ENCODE measurements at regions not wholly inside any gene's neighbourhood (a gene's known extent, or its start where the extent isn't known, plus 50 kb on each side); places are given as distances from the start of the nearest gene placed in this dataset.

DNA sequence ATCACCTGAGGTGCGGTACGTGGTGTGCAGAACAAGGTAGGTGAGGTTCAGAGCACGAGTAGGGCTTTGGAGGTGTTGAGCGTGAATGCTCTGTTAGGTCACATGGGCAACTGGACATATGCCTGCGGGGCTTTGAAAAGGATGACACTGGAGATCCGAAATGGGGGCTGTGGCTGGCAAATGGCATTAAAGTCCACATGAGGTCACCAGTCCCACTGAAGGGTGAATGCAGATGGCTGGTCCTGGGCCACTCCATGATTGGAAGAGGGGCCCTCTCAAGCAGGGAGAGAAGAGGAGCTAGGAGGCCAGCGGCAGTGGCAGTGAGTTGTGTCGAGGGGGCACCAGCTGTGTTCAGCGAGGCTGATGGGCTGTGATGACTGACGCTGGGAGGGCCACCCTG, 254.9 kb upstream of the SHH start:
- TF ChIP-seq, protein P1, sequence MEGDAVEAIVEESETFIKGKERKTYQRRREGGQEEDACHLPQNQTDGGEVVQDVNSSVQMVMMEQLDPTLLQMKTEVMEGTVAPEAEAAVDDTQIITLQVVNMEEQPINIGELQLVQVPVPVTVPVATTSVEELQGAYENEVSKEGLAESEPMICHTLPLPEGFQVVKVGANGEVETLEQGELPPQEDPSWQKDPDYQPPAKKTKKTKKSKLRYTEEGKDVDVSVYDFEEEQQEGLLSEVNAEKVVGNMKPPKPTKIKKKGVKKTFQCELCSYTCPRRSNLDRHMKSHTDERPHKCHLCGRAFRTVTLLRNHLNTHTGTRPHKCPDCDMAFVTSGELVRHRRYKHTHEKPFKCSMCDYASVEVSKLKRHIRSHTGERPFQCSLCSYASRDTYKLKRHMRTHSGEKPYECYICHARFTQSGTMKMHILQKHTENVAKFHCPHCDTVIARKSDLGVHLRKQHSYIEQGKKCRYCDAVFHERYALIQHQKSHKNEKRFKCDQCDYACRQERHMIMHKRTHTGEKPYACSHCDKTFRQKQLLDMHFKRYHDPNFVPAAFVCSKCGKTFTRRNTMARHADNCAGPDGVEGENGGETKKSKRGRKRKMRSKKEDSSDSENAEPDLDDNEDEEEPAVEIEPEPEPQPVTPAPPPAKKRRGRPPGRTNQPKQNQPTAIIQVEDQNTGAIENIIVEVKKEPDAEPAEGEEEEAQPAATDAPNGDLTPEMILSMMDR (IDR thresholded peaks at IDR 0.05; ENCODE audit: low read depth, low read length, missing control alignments): no peak
- H3K4me3 ChIP-seq (ENCODE audit: low read depth, low read length): no peak overlapping the region
- DNase-seq (ENCODE audit: low read depth): no peak
- in situ Hi-C loops (cut with HindIII; ENCODE audit: low sequenced_read_pairs): no loop called here

- in situ Hi-C loops (cut with HindIII; ENCODE audit: low sequenced_read_pairs): no loop called here
- H3K4me3 ChIP-seq (ENCODE audit: low read depth, low read length): no peak overlapping the region
- TF ChIP-seq, protein P1 (IDR thresholded peaks at IDR 0.05; ENCODE audit: low read depth, low read length, missing control alignments): no peak
- no peak for DNase-seq (ENCODE audit: low read depth)
Observed at GRCh38 chr7:156065400-156065799, 253.1 kb upstream of the SHH start.

DNA sequence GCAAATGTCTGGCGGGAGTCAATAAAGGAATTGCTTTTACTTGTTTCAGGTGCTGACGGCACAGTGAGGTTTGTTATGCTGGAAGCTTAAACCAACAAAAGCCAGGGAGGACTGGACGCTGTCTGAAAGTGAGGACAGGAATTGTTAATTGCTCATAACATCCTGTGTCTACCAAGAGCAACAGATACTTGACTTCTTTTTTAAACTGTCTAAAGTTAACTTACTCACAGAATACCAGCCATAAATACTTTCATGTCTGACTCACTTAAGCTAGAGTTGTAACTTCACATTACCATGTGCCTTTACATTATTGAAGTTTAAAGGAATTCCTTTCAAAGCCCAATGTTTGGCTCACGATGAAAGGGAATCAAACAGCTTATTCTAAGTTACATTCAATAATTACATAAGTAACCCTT, 252.7 kb upstream of the SHH start:
- H3K4me3 ChIP-seq (ENCODE audit: low read depth, low read length): no peak overlapping the region
- TF ChIP-seq, protein P1 (IDR thresholded peaks at IDR 0.05; ENCODE audit: low read depth, low read length, missing control alignments): no peak
- DNase-seq (ENCODE audit: low read depth): peak; percentile 33
- in situ Hi-C loops (cut with HindIII; ENCODE audit: low sequenced_read_pairs): no loop called here

GRCh38 chr7:156063241-156063810, 251.1 kb upstream of the SHH start:
- in situ Hi-C loops (cut with HindIII; ENCODE audit: low sequenced_read_pairs): no loop called here
- TF ChIP-seq, protein P1 (IDR thresholded peaks at IDR 0.05; ENCODE audit: low read depth, low read length, missing control alignments): no peak
- no peak for DNase-seq (ENCODE audit: low read depth)
- H3K4me3 ChIP-seq (ENCODE audit: low read depth, low read length): no peak overlapping the region

DNA sequence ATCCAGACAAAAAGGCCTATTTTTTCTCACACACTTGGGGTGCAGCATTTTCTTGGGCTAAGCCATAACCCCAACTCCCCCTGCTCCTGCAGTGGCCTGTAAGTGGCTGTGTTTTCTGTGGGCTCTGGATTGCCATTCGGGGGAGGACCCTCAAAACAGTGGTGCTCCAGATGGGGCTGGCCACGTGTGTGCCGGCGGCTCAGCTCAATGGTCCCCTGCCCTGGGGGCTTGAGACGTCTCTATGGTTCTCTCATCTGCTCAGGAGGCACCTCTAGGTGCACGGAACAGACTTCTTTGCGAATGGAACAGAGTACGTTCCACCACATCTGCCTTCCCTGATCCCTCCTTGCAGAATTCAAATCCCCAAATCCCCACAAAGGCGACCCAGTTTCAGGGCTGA, 250.0 kb upstream of the SHH start:
- TF ChIP-seq, protein P1 (IDR thresholded peaks at IDR 0.05; ENCODE audit: low read depth, low read length, missing control alignments): no peak
- H3K4me3 ChIP-seq (ENCODE audit: low read depth, low read length): no peak overlapping the region
- in situ Hi-C loops (cut with HindIII; ENCODE audit: low sequenced_read_pairs): no loop called here
- DNase-seq (ENCODE audit: low read depth): no peak

DNA sequence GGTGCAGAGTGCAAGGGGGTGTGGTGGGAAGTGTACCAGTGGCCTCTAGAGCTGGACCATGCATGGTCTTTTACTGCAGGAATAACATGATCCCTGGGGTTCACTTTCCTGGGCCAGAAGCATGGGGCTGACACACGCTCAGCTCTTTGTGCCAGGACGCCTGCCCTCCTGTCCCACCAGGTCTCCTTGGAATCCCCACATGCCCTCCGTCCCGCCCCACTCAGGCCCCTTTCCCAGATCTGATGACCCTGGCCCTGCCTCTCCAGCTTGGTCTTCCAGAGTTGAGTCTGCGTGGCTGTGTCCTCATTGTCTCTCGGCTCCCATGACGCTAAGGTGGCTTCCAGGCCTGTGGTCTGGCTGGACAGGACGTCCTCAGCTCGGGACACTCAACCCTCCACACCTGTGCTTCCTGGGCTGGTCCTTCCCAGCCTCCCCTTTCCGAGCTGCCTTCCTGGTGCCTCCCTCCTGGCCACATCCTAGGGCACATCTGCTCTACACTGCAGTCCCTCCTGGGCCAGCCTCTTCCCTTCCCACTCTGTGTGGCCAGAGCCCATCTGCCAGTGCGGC, 249.5 kb upstream of the SHH start:
- H3K4me3 ChIP-seq (ENCODE audit: low read depth, low read length): no peak overlapping the region
- TF ChIP-seq, protein P1 (IDR thresholded peaks at IDR 0.05; ENCODE audit: low read depth, low read length, missing control alignments): no peak
- in situ Hi-C loops (cut with HindIII; ENCODE audit: low sequenced_read_pairs): no loop called here
- DNase-seq (ENCODE audit: low read depth): no peak

Measured in astrocyte of the cerebellum (primary cell).